ENCODE measurements at regions not wholly inside any gene's neighbourhood (a gene's known extent, or its start where the extent isn't known, plus 50 kb on each side); places are given as distances from the start of the nearest gene placed in this dataset.

- TF ChIP-seq, protein P1, sequence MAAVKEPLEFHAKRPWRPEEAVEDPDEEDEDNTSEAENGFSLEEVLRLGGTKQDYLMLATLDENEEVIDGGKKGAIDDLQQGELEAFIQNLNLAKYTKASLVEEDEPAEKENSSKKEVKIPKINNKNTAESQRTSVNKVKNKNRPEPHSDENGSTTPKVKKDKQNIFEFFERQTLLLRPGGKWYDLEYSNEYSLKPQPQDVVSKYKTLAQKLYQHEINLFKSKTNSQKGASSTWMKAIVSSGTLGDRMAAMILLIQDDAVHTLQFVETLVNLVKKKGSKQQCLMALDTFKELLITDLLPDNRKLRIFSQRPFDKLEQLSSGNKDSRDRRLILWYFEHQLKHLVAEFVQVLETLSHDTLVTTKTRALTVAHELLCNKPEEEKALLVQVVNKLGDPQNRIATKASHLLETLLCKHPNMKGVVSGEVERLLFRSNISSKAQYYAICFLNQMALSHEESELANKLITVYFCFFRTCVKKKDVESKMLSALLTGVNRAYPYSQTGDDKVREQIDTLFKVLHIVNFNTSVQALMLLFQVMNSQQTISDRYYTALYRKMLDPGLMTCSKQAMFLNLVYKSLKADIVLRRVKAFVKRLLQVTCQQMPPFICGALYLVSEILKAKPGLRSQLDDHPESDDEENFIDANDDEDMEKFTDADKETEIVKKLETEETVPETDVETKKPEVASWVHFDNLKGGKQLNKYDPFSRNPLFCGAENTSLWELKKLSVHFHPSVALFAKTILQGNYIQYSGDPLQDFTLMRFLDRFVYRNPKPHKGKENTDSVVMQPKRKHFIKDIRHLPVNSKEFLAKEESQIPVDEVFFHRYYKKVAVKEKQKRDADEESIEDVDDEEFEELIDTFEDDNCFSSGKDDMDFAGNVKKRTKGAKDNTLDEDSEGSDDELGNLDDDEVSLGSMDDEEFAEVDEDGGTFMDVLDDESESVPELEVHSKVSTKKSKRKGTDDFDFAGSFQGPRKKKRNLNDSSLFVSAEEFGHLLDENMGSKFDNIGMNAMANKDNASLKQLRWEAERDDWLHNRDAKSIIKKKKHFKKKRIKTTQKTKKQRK (IDR thresholded peaks at IDR 0.05; ENCODE audit: borderline replicate concordance, low read depth, low read length): no peak
- TF ChIP-seq ESRRA (IDR thresholded peaks at IDR 0.05; ENCODE audit: borderline replicate concordance, low read depth) (no peak), FOXM1 (IDR thresholded peaks at IDR 0.05; ENCODE audit: low read depth) (no peak), FOXM1 (CRISPR knock-in tag; IDR thresholded peaks at IDR 0.05; ENCODE audit: low read depth) (no peak), ADNP (tag; IDR thresholded peaks at IDR 0.05) (no peak), NCOA2 (IDR thresholded peaks at IDR 0.05; ENCODE audit: partially characterized antibody in 2 of 2) (no peak), SPI1 (IDR thresholded peaks at IDR 0.05; ENCODE audit: borderline replicate concordance, low read depth, low read length) (no peak), TRIM28 (IDR thresholded peaks at IDR 0.05) (no peak), NRF1 (conservative IDR thresholded peaks at IDR 0.05 in 1 of 2, IDR thresholded peaks at IDR 0.05 in 1 of 2) (no peak)
- TF ChIP-seq, protein P2, sequence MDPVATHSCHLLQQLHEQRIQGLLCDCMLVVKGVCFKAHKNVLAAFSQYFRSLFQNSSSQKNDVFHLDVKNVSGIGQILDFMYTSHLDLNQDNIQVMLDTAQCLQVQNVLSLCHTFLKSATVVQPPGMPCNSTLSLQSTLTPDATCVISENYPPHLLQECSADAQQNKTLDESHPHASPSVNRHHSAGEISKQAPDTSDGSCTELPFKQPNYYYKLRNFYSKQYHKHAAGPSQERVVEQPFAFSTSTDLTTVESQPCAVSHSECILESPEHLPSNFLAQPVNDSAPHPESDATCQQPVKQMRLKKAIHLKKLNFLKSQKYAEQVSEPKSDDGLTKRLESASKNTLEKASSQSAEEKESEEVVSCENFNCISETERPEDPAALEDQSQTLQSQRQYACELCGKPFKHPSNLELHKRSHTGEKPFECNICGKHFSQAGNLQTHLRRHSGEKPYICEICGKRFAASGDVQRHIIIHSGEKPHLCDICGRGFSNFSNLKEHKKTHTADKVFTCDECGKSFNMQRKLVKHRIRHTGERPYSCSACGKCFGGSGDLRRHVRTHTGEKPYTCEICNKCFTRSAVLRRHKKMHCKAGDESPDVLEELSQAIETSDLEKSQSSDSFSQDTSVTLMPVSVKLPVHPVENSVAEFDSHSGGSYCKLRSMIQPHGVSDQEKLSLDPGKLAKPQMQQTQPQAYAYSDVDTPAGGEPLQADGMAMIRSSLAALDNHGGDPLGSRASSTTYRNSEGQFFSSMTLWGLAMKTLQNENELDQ (CRISPR knock-in tag; IDR thresholded peaks at IDR 0.05; ENCODE audit: borderline replicate concordance): no peak
- TF ChIP-seq, protein P3, sequence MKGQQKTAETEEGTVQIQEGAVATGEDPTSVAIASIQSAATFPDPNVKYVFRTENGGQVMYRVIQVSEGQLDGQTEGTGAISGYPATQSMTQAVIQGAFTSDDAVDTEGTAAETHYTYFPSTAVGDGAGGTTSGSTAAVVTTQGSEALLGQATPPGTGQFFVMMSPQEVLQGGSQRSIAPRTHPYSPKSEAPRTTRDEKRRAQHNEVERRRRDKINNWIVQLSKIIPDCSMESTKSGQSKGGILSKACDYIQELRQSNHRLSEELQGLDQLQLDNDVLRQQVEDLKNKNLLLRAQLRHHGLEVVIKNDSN (CRISPR knock-in tag; IDR thresholded peaks at IDR 0.05): no peak
Observed at GRCh38 chr1:234943836-234944402, 184.7 kb downstream of the TOMM20 start.

Measured in K562 (cell line).